Activated naive CD8-positive, alpha-beta T cell treated with anti-CD3 and anti-CD28 coated beads for 36 hours (primary cell): ENCODE measurements at regions not wholly inside any gene's neighbourhood (a gene's known extent, or its start where the extent isn't known, plus 50 kb on each side); places are given as distances from the start of the nearest gene placed in this dataset.

Source experiments
- DNase-seq: peaks from one replicate; pipeline ENCODE4 v3.0.0; 2021
- H3K27ac Mint-ChIP-seq: one replicate; pipeline ENCODE4 v1.8.0; 2022; ENCODE audit warnings: mild to moderate bottlenecking, moderate library complexity, mixed read lengths
- H3K27me3 Mint-ChIP-seq: one replicate; pipeline ENCODE4 v1.8.0; 2022; ENCODE audit warnings: mild to moderate bottlenecking, mixed read lengths
- H3K36me3 Mint-ChIP-seq: one replicate; pipeline ENCODE4 v1.8.0; 2021; ENCODE audit warnings: mild to moderate bottlenecking, mixed read lengths
- H3K4me1 Mint-ChIP-seq: one replicate; pipeline ENCODE4 v1.8.0; 2021; ENCODE audit warnings: mixed read lengths
- H3K4me3 Mint-ChIP-seq: one replicate; pipeline ENCODE4 v1.8.0; 2022; ENCODE audit warnings: mild to moderate bottlenecking, moderate library complexity, mixed read lengths
- H3K9me3 Mint-ChIP-seq: one replicate; pipeline ENCODE4 v1.8.0; 2022; ENCODE audit warnings: mixed read lengths

GRCh38 chrX:128287693-128288092 is 235.5 kb upstream of the ACTRT1 start:
- Mint-ChIP-seq H3K27me3 (no peaks in the 10 kb centered on the region), H3K27ac (no peak overlapping the region), H3K4me1 (no peaks in the 10 kb centered on the region), H3K9me3 (no peaks in the 10 kb centered on the region), H3K36me3 (no peaks in the 10 kb centered on the region), H3K4me3 (no peak overlapping the region)
- DNase-seq = no peak

- H3K4me3 Mint-ChIP-seq = no peak overlapping the region
- no peak for DNase-seq
- no peaks in the 10 kb centered on the region for H3K36me3 Mint-ChIP-seq
- H3K4me1 Mint-ChIP-seq = no peaks in the 10 kb centered on the region
- no peak overlapping the region for H3K27ac Mint-ChIP-seq
- H3K9me3 Mint-ChIP-seq = no peaks in the 10 kb centered on the region
- H3K27me3 Mint-ChIP-seq = no peaks in the 10 kb centered on the region
These were observed 198.4 kb upstream of the ACTRT1 start for GRCh38 chrX:128250621-128251020.

GRCh38 chrX:128216364-128216763 is 164.2 kb upstream of the ACTRT1 start:
- DNase-seq = no peak
- Mint-ChIP-seq H3K27ac (no peak overlapping the region), H3K36me3 (no peaks in the 10 kb centered on the region), H3K27me3 (no peaks in the 10 kb centered on the region), H3K9me3 (peaks cover 3% of the 10 kb centered on the region), H3K4me3 (no peak overlapping the region), H3K4me1 (no peaks in the 10 kb centered on the region)

- no peaks in the 10 kb centered on the region for H3K27me3 Mint-ChIP-seq
- H3K36me3 Mint-ChIP-seq = no peaks in the 10 kb centered on the region
- no peak overlapping the region for H3K4me3 Mint-ChIP-seq
- DNase-seq = no peak
- H3K27ac Mint-ChIP-seq = no peak overlapping the region
- H3K4me1 Mint-ChIP-seq = no peaks in the 10 kb centered on the region
- H3K9me3 Mint-ChIP-seq = peaks cover 4% of the 10 kb centered on the region
These were observed 113.7 kb upstream of the ACTRT1 start for GRCh38 chrX:128165884-128166408.

GRCh38 chrX:128156204-128156603 is 104.0 kb upstream of the ACTRT1 start:
- Mint-ChIP-seq H3K9me3 (peaks cover 11% of the 10 kb centered on the region), H3K27ac (no peak overlapping the region), H3K36me3 (no peaks in the 10 kb centered on the region), H3K4me1 (no peaks in the 10 kb centered on the region), H3K27me3 (no peaks in the 10 kb centered on the region), H3K4me3 (no peak overlapping the region)
- DNase-seq = no peak

GRCh38 chrX:128142745-128143144 is 90.5 kb upstream of the ACTRT1 start:
- Mint-ChIP-seq H3K4me1 (no peaks in the 10 kb centered on the region), H3K27me3 (no peaks in the 10 kb centered on the region), H3K27ac (no peak overlapping the region), H3K36me3 (no peaks in the 10 kb centered on the region), H3K9me3 (no peaks in the 10 kb centered on the region), H3K4me3 (no peak overlapping the region)
- DNase-seq = no peak

- Mint-ChIP-seq H3K27ac (no peak overlapping the region), H3K27me3 (no peaks in the 10 kb centered on the region), H3K4me3 (no peak overlapping the region), H3K9me3 (no peaks in the 10 kb centered on the region), H3K4me1 (no peaks in the 10 kb centered on the region), H3K36me3 (no peaks in the 10 kb centered on the region)
- no peak for DNase-seq
These were observed 54.4 kb upstream of the ACTRT1 start for GRCh38 chrX:128106630-128107029.

GRCh38 chrX:128105659-128106058 is 53.5 kb upstream of the ACTRT1 start:
- no peaks in the 10 kb centered on the region for H3K9me3 Mint-ChIP-seq
- no peaks in the 10 kb centered on the region for H3K27me3 Mint-ChIP-seq
- H3K4me1 Mint-ChIP-seq = no peaks in the 10 kb centered on the region
- H3K4me3 Mint-ChIP-seq = no peak overlapping the region
- H3K27ac Mint-ChIP-seq = no peak overlapping the region
- DNase-seq = no peak
- H3K36me3 Mint-ChIP-seq = no peaks in the 10 kb centered on the region
